ENCODE measurements at regions not wholly inside any gene's neighbourhood (a gene's known extent, or its start where the extent isn't known, plus 50 kb on each side); places are given as distances from the start of the nearest gene placed in this dataset.

- peaks cover 17% of the 10 kb centered on the region for H3K9me3 ChIP-seq (ENCODE audit: insufficient read depth, low read depth, low read length)
- Mint-ChIP-seq H3K27me3 (ENCODE audit: low read depth, unreplicated experiment) (no peaks in the 10 kb centered on the region), H3K4me3 (ENCODE audit: unreplicated experiment) (no peak overlapping the region), H3K36me3 (ENCODE audit: low read depth, unreplicated experiment) (no peaks in the 10 kb centered on the region), H3K4me1 (ENCODE audit: low read depth, unreplicated experiment) (no peaks in the 10 kb centered on the region), H3K9me3 (ENCODE audit: unreplicated experiment) (peaks cover 14% of the 10 kb centered on the region), H3K27ac (ENCODE audit: unreplicated experiment) (no peak overlapping the region)
- H3K36me3 ChIP-seq (ENCODE audit: insufficient read depth, low read length): no peaks in the 10 kb centered on the region
- no peak for FAIRE-seq
- no peaks in the 10 kb centered on the region for H4K20me1 ChIP-seq (ENCODE audit: insufficient read depth, low read length)
- H2AFZ ChIP-seq (ENCODE audit: low read depth, low read length): no peak overlapping the region
- H3K4me1 ChIP-seq (ENCODE audit: insufficient read depth, low read length): no peaks in the 10 kb centered on the region
- DNase-seq (ENCODE audit: low read depth): no peak
- no peak overlapping the region for H3K4me3 ChIP-seq (ENCODE audit: insufficient read depth, low read depth, low read length)
- TF ChIP-seq CTCF (IDR thresholded peaks at IDR 0.05; ENCODE audit: insufficient read depth, low read depth, low read length): no peak
- TF ChIP-seq EZH2 (IDR thresholded peaks at IDR 0.05; ENCODE audit: insufficient read depth, low read length): no peak
- H3K27me3 ChIP-seq (ENCODE audit: insufficient read depth, low read length): no peaks in the 10 kb centered on the region
- no peak overlapping the region for H3K4me2 ChIP-seq (ENCODE audit: low read length)
- no peak overlapping the region for H3K27ac ChIP-seq (ENCODE audit: low read depth, low read length)
- H3K9ac ChIP-seq (ENCODE audit: low read length): no peak overlapping the region
- H3K79me2 ChIP-seq (ENCODE audit: insufficient read depth, low read length): no peaks in the 10 kb centered on the region
Observed at GRCh38 chr14:105783707-105784106, 257.3 kb downstream of the TMEM121 start.

DNA sequence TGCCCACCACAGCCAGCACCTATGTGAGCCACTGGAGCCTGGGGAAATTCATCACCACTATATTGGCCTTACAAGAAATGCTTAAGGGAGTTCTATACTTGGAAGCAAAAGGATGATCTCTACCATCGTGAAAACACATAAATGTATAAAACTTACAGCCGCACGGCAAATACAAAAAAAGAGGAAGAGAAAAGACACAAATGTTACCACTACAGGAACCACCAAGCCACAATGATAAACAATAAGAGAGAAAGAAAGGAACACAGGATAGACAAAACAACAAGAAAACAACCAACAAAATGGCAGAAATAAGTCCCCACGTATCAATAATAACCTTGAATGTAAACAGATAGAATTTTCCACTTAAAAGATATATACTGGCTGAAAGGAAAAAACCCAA lies 267.5 kb downstream of the TMEM121 start:
- Histone ChIP-seq H3K9me3 (ENCODE audit: insufficient read depth, low read depth, low read length) (peaks cover 2% of the 10 kb centered on the region), H2AFZ (ENCODE audit: low read depth, low read length) (no peak overlapping the region), H3K4me3 (ENCODE audit: insufficient read depth, low read depth, low read length) (no peak overlapping the region), H3K27me3 (ENCODE audit: insufficient read depth, low read length) (no peaks in the 10 kb centered on the region), H3K27ac (ENCODE audit: low read depth, low read length) (no peak overlapping the region), H3K36me3 (ENCODE audit: insufficient read depth, low read length) (no peaks in the 10 kb centered on the region), H3K4me1 (ENCODE audit: insufficient read depth, low read length) (no peaks in the 10 kb centered on the region), H4K20me1 (ENCODE audit: insufficient read depth, low read length) (no peaks in the 10 kb centered on the region), H3K9ac (ENCODE audit: low read length) (no peak overlapping the region), H3K4me2 (ENCODE audit: low read length) (no peak overlapping the region), H3K79me2 (ENCODE audit: insufficient read depth, low read length) (no peaks in the 10 kb centered on the region)
- TF ChIP-seq CTCF (IDR thresholded peaks at IDR 0.05; ENCODE audit: insufficient read depth, low read depth, low read length) (no peak), EZH2 (IDR thresholded peaks at IDR 0.05; ENCODE audit: insufficient read depth, low read length) (no peak)
- Mint-ChIP-seq H3K27ac (ENCODE audit: unreplicated experiment) (no peak overlapping the region), H3K4me3 (ENCODE audit: unreplicated experiment) (no peak overlapping the region), H3K36me3 (ENCODE audit: low read depth, unreplicated experiment) (peaks cover 3% of the 10 kb centered on the region), H3K27me3 (ENCODE audit: low read depth, unreplicated experiment) (no peaks in the 10 kb centered on the region), H3K9me3 (ENCODE audit: unreplicated experiment) (peaks cover 7% of the 10 kb centered on the region), H3K4me1 (ENCODE audit: low read depth, unreplicated experiment) (no peaks in the 10 kb centered on the region)
- DNase-seq (ENCODE audit: low read depth) (no peak), FAIRE-seq (no peak)

- H4K20me1 ChIP-seq (ENCODE audit: insufficient read depth, low read length): no peaks in the 10 kb centered on the region
- no peak overlapping the region for H3K4me2 ChIP-seq (ENCODE audit: low read length)
- no peaks in the 10 kb centered on the region for H3K4me1 Mint-ChIP-seq (ENCODE audit: low read depth, unreplicated experiment)
- no peak overlapping the region for H2AFZ ChIP-seq (ENCODE audit: low read depth, low read length)
- H3K36me3 ChIP-seq (ENCODE audit: insufficient read depth, low read length): no peaks in the 10 kb centered on the region
- TF ChIP-seq EZH2 (IDR thresholded peaks at IDR 0.05; ENCODE audit: insufficient read depth, low read length) (no peak), CTCF (IDR thresholded peaks at IDR 0.05; ENCODE audit: insufficient read depth, low read depth, low read length) (no peak)
- H3K4me3 ChIP-seq (ENCODE audit: insufficient read depth, low read depth, low read length): no peak overlapping the region
- no peak overlapping the region for H3K27ac Mint-ChIP-seq (ENCODE audit: unreplicated experiment)
- H3K79me2 ChIP-seq (ENCODE audit: insufficient read depth, low read length): no peaks in the 10 kb centered on the region
- no peak overlapping the region for H3K27ac ChIP-seq (ENCODE audit: low read depth, low read length)
- H3K9ac ChIP-seq (ENCODE audit: low read length): no peak overlapping the region
- H3K27me3 Mint-ChIP-seq (ENCODE audit: low read depth, unreplicated experiment): no peaks in the 10 kb centered on the region
- DNase-seq (ENCODE audit: low read depth) (no peak), FAIRE-seq (no peak)
- H3K36me3 Mint-ChIP-seq (ENCODE audit: low read depth, unreplicated experiment): no peaks in the 10 kb centered on the region
- H3K4me1 ChIP-seq (ENCODE audit: insufficient read depth, low read length): no peaks in the 10 kb centered on the region
- H3K4me3 Mint-ChIP-seq (ENCODE audit: unreplicated experiment): no peak overlapping the region
- peaks cover 2% of the 10 kb centered on the region for H3K9me3 ChIP-seq (ENCODE audit: insufficient read depth, low read depth, low read length)
- no peaks in the 10 kb centered on the region for H3K27me3 ChIP-seq (ENCODE audit: insufficient read depth, low read length)
- H3K9me3 Mint-ChIP-seq (ENCODE audit: unreplicated experiment): peaks cover 5% of the 10 kb centered on the region
Observed at GRCh38 chr14:105797546-105797945, 271.2 kb downstream of the TMEM121 start.
